Stomach (tissue), 8 donors: ENCODE measurements at regions not wholly inside any gene's neighbourhood (a gene's known extent, or its start where the extent isn't known, plus 50 kb on each side); places are given as distances from the start of the nearest gene placed in this dataset.
A peak's percentile ranks its signal among the peaks of the same experiment; 100 is the strongest.

Experiments used
- DNase-seq, 2 donors: peaks; one replicate each; pipeline versions ENCODE4 v3.0.0 to v3.0.0-alpha.2; 2013 to 2019
- H3K27ac ChIP-seq, 5 donors: fragments of 200-600 bp in 4 of 5; sonication (generic) in 4 of 5; one replicate each; pipeline ENCODE4 v1.5.1; 2013 to 2019; ENCODE audit warnings: mild to moderate bottlenecking in 1 of 5, moderate library complexity in 1 of 5
- H3K27me3 ChIP-seq, 3 donors: fragments of 200-600 bp; sonication (generic); one replicate each; pipeline ENCODE4 v1.5.1; 2017 to 2019; ENCODE audit warnings: mixed run types in 1 of 3
- H3K36me3 ChIP-seq, 4 donors: fragments of 200-600 bp; sonication (generic); 1 replicate in 3 of 4; 2 replicates in 1 of 4; pipeline ENCODE4 v1.5.1; 2016 to 2019
- H3K4me1 ChIP-seq, 4 donors: fragments of 200-600 bp; sonication (generic); one replicate each; pipeline ENCODE4 v1.5.1; 2016 to 2019
- H3K4me3 ChIP-seq, 4 donors: fragments of 200-600 bp; sonication (generic) in 3 of 4; one replicate each; pipeline ENCODE4 v1.5.1; 2016 to 2019; ENCODE audit warnings: mild to moderate bottlenecking in 1 of 4
- H3K9me3 ChIP-seq, 4 donors: fragments of 200-600 bp; sonication (generic); one replicate each; pipeline ENCODE4 v1.5.1; 2016 to 2019
- EP300 ChIP-seq: sonication (generic); formaldehyde crosslinking; IDR thresholded peaks from one replicate; pipeline ENCODE4 v1.6.1; 2017; ENCODE audit warnings: antibody characterized with exemption
- POLR2A ChIP-seq, 4 donors: fragments of 450-650 bp; IDR thresholded peaks; one replicate each; pipeline ENCODE4 v1.6.1; 2016; ENCODE audit warnings: antibody characterized with exemption in 4 of 4, control low read depth in 2 of 4, mild to moderate bottlenecking in 1 of 4, moderate library complexity in 1 of 4
- POLR2AphosphoS5 ChIP-seq, 3 donors: sonication (generic); formaldehyde crosslinking; IDR thresholded peaks; one replicate each; pipeline ENCODE4 v1.6.1; 2016; ENCODE audit warnings: antibody characterized with exemption in 3 of 3
- WGBS, 5 donors: extraction: QIAGEN DNeasy Blood & Tissue Kit in 3 of 5; methylation state at CpG; one replicate each; pipeline versions ENCODE4 v1.1.5 to v1.1.7; 2013 to 2018; 5-methylcytosine and 5-hydroxymethylcytosine counted together
- intact Hi-C: fragments of 100-400 bp; cut with DNase I; formaldehyde crosslinking; loops from one replicate; pipeline ENCODE4 v1.15.1; 2023; ENCODE audit warnings: low total_unique reads
- TF ChIP-seq, protein P1 (sequence below), 7 experiments: fragments of 450-650 bp in 4 of 7; fragments of 200-600 bp in 3 of 7; sonication (generic) in 3 of 7; IDR thresholded peaks; one replicate each; pipeline ENCODE4 v1.5.1; 2016 to 2019; ENCODE audit warnings: antibody characterized with exemption in 7 of 7, control low read depth in 2 of 7, mild to moderate bottlenecking in 1 of 7
- donor health status: healthy with polysubstance abuse.
- donor health status: Bipolar disorder and iron deficiency.
- donor health status: healthy.

GRCh38 chr4:38366456-38366855 is 297.5 kb upstream of the KLF3 start:
- no peak overlapping the region for H3K4me3 ChIP-seq
- intact Hi-C loops, result no loop called here
- H3K9me3 ChIP-seq, result no peaks in the 10 kb centered on the region
- TF ChIP-seq, protein P1, sequence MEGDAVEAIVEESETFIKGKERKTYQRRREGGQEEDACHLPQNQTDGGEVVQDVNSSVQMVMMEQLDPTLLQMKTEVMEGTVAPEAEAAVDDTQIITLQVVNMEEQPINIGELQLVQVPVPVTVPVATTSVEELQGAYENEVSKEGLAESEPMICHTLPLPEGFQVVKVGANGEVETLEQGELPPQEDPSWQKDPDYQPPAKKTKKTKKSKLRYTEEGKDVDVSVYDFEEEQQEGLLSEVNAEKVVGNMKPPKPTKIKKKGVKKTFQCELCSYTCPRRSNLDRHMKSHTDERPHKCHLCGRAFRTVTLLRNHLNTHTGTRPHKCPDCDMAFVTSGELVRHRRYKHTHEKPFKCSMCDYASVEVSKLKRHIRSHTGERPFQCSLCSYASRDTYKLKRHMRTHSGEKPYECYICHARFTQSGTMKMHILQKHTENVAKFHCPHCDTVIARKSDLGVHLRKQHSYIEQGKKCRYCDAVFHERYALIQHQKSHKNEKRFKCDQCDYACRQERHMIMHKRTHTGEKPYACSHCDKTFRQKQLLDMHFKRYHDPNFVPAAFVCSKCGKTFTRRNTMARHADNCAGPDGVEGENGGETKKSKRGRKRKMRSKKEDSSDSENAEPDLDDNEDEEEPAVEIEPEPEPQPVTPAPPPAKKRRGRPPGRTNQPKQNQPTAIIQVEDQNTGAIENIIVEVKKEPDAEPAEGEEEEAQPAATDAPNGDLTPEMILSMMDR (IDR thresholded peaks at IDR 0.05), result no peak
- TF ChIP-seq POLR2A (IDR thresholded peaks at IDR 0.05) (no peak), POLR2AphosphoS5 (IDR thresholded peaks at IDR 0.05) (no peak), EP300 (no peak)
- H3K36me3 ChIP-seq, result no peaks in the 10 kb centered on the region
- H3K4me1 ChIP-seq, result peaks cover 0 to 23% (median 14%) of the 10 kb centered on the region in 4 donors
- no peak overlapping the region for H3K27ac ChIP-seq
- DNase-seq, result peak in 1 of 2 donors; percentile 36
- no peaks in the 10 kb centered on the region for H3K27me3 ChIP-seq

DNA sequence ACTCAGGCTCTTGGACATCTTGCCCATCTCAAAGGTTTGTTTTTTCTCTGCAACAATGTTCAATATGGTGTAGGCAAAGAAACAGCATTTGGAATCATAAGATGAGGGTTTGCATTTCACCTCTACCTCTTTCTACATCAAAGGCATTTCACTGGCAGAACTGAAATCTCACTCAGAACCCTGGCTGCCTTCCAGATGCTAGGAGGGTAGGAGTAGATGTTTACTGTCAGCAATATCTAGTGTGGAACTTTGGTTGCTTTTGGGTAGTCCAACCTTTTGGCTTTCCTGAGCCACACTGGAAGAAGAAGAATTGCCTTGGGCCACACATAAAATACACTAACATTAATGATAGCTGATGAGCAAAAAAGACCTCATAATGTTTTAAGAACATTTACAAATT is 297.0 kb upstream of the KLF3 start:
- no peak for DNase-seq
- Histone ChIP-seq H3K27me3 (no peaks in the 10 kb centered on the region), H3K27ac (no peak overlapping the region), H3K9me3 (no peaks in the 10 kb centered on the region), H3K4me3 (no peak overlapping the region), H3K36me3 (no peaks in the 10 kb centered on the region), H3K4me1 (peaks cover 0 to 24% (median 14%) of the 10 kb centered on the region in 4 donors)
- TF ChIP-seq, protein P1 (IDR thresholded peaks at IDR 0.05), result no peak
- TF ChIP-seq EP300 (no peak), POLR2A (IDR thresholded peaks at IDR 0.05) (no peak), POLR2AphosphoS5 (IDR thresholded peaks at IDR 0.05) (no peak)
- intact Hi-C loops, result no loop called here

GRCh38 chr4:38367642-38368174 is 296.3 kb upstream of the KLF3 start:
- H3K4me1 ChIP-seq, result peaks cover 0 to 24% (median 14%) of the 10 kb centered on the region in 4 donors
- no peaks in the 10 kb centered on the region for H3K27me3 ChIP-seq
- H3K27ac ChIP-seq, result no peak overlapping the region
- intact Hi-C loops, result no loop called here
- no peaks in the 10 kb centered on the region for H3K36me3 ChIP-seq
- 65 to 86% (median 80%) methylated on average over 4 of the region's 4 CpGs for WGBS, 5 donors
- no peaks in the 10 kb centered on the region for H3K9me3 ChIP-seq
- no peak overlapping the region for H3K4me3 ChIP-seq
- TF ChIP-seq, protein P1 (IDR thresholded peaks at IDR 0.05), result no peak
- TF ChIP-seq EP300 (no peak), POLR2AphosphoS5 (IDR thresholded peaks at IDR 0.05) (no peak), POLR2A (IDR thresholded peaks at IDR 0.05) (no peak)
- peak in 1 of 2 donors; percentile 42 for DNase-seq

DNA sequence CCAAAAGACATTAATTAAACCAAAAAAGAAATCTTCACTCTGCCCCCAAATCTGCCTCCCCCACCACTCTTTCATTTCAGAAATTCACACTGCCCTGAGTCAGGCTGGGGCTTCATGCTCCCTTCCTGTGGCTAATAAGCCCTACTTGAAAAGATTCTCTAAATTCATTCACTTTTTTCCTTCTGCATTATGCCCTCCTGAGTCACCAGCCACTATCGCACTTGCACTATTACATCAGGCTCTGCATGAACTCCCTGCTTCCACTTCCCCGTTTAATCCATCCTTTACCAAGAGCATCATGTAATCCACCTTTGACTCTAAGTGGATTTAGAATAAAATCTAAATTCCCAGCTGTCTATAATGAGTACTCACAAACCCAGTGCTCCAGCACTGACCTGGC is 295.4 kb upstream of the KLF3 start:
- WGBS, 5 donors, result 81 to 90% (median 87%) methylated on average over 2 of the region's 2 CpGs
- intact Hi-C loops, result no loop called here
- no peaks in the 10 kb centered on the region for H3K9me3 ChIP-seq
- no peaks in the 10 kb centered on the region for H3K27me3 ChIP-seq
- H3K36me3 ChIP-seq, result no peaks in the 10 kb centered on the region
- no peak overlapping the region for H3K4me3 ChIP-seq
- peaks cover 0 to 24% (median 14%) of the 10 kb centered on the region in 4 donors for H3K4me1 ChIP-seq
- DNase-seq, result no peak
- H3K27ac ChIP-seq, result no peak overlapping the region
- TF ChIP-seq, protein P1 (IDR thresholded peaks at IDR 0.05), result no peak
- TF ChIP-seq EP300 (no peak), POLR2A (IDR thresholded peaks at IDR 0.05) (no peak), POLR2AphosphoS5 (IDR thresholded peaks at IDR 0.05) (no peak)
